Suprapubic skin (tissue), 2 donors: ENCODE measurements at regions not wholly inside any gene's neighbourhood (a gene's known extent, or its start where the extent isn't known, plus 50 kb on each side); places are given as distances from the start of the nearest gene placed in this dataset.

Source experiments
- EP300 ChIP-seq: sonication (generic); formaldehyde crosslinking; IDR thresholded peaks from one replicate; pipeline ENCODE4 v1.6.1; 2017; ENCODE audit warnings: antibody characterized with exemption
- POLR2A ChIP-seq, 2 donors: fragments of 450-650 bp; IDR thresholded peaks; one replicate each; pipeline ENCODE4 v1.6.1; 2017; ENCODE audit warnings: antibody characterized with exemption in 2 of 2, mild to moderate bottlenecking in 2 of 2, moderate library complexity in 2 of 2

GRCh38 chr9:105859428-105860091 is 165.2 kb downstream of the TMEM38B start:
- TF ChIP-seq EP300 (no peak), POLR2A (IDR thresholded peaks at IDR 0.05) (no peak)
